K562 (cell line): ENCODE measurements at regions not wholly inside any gene's neighbourhood (a gene's known extent, or its start where the extent isn't known, plus 50 kb on each side); places are given as distances from the start of the nearest gene placed in this dataset.

Source experiments
- ATAC-seq: fragments of 200-7000 bp; cut with Tn5 transposase; 3 replicates; pipeline ENCODE4 v1.9.1; 2020; ENCODE audit warnings: moderate library complexity
- BruUV-seq: library from RNA; stranded (reverse); fragments of 400-500 nt; replicated peaks from 2 replicates; lab custom pipeline; 2021; lab: Mats Ljungman, UMichigan
- CTCF ChIA-PET: fragments of 300-600 bp; formaldehyde crosslinking; extraction: SDS; loops from one replicate; lab custom pipeline; 2021; ENCODE audit warnings: low intra/inter-chr PET ratio; lab: Yijun Ruan, JAX
- POLR2A ChIA-PET: fragments of 300-600, 350-650 bp; sonication (Branson Sonifier 250); formaldehyde crosslinking; extraction: SDS; loops from one replicate; lab custom pipeline; 2021; ENCODE audit warnings: antibody characterized with exemption, inconsistent platforms; lab: Yijun Ruan, JAX
- DNase-seq, 4 experiments: peaks; one replicate each; pipeline versions ENCODE4 v3.0.0 to v3.0.0-alpha.2; 2011 to 2018; ENCODE audit warnings: low spot score in 3 of 4, mixed read lengths in 3 of 4; ENCODE audit errors: extremely low read depth in 1 of 4
- FAIRE-seq: peaks from 2 replicates; lab custom pipeline; 2011; peaks lifted over from hg19 to GRCh38; lab: Jason Lieb, UNC
- H2AFZ ChIP-seq: 2 replicates; pipeline ENCODE4 v1.6.0; 2011; ENCODE audit warnings: low read depth, low read length, control low read depth, inconsistent platforms
- H3K27ac ChIP-seq: fragments of 200-600 bp; 3 replicates; pipeline ENCODE4 v1.8.0; 2011; ENCODE audit warnings: low read depth, mild to moderate bottlenecking, control low read depth, inconsistent platforms, low read length, moderate library complexity, mixed read lengths; ENCODE audit errors: extremely low read depth
- H3K27me3 ChIP-seq, 2 experiments: fragments of 300-600 bp in 1 of 2; 2 replicates in 1 of 2; 3 replicates in 1 of 2; pipeline versions ENCODE4 v1.6.0 to v1.8.0; 2011; ENCODE audit warnings: inconsistent platforms in 2 of 2, low read length in 2 of 2, mild to moderate bottlenecking in 1 of 2, mixed read lengths in 1 of 2, moderate library complexity in 1 of 2; ENCODE audit not compliant: control insufficient read depth in 2 of 2, insufficient read depth in 2 of 2
- H3K36me3 ChIP-seq: fragments of 300-600 bp; 3 replicates; pipeline ENCODE4 v1.8.0; 2011; ENCODE audit warnings: mild to moderate bottlenecking, low read length, inconsistent platforms; ENCODE audit not compliant: control insufficient read depth, insufficient read depth
- H3K4me1 ChIP-seq, 2 experiments: fragments of 200-600 bp in 1 of 2; replicated peaks in 1 of 2; 2 replicates in 1 of 2; 3 replicates in 1 of 2; pipeline versions ENCODE4 v1.5.1 to v1.8.0; 2011; ENCODE audit warnings: inconsistent platforms in 2 of 2, low read length in 2 of 2, mild to moderate bottlenecking in 1 of 2, mixed read lengths in 1 of 2, moderate library complexity in 1 of 2; ENCODE audit not compliant: control insufficient read depth in 2 of 2, insufficient read depth in 2 of 2
- H3K4me2 ChIP-seq: 2 replicates; pipeline ENCODE4 v1.6.1; 2011; ENCODE audit warnings: low read length, control low read depth, inconsistent platforms, mixed read lengths; ENCODE audit not compliant: insufficient read depth
- H3K4me3 ChIP-seq: fragments of 200-600 bp; sonication (generic), shearing (Covaris generic); 2 replicates; pipeline ENCODE4 v1.5.1; 2016; ENCODE audit warnings: control low read depth, inconsistent platforms
- H3K79me2 ChIP-seq: fragments of 200-600 bp; 3 replicates; pipeline ENCODE4 v1.8.0; 2011; ENCODE audit warnings: low read length, inconsistent platforms; ENCODE audit not compliant: control insufficient read depth, insufficient read depth
- H3K9ac ChIP-seq, 2 experiments: 2 replicates each; pipeline versions ENCODE4 v1.6.0 to v1.6.1; 2011; ENCODE audit warnings: low read depth in 2 of 2, low read length in 2 of 2, control low read depth in 1 of 2, inconsistent platforms in 1 of 2, mild to moderate bottlenecking in 1 of 2, mixed read lengths in 1 of 2; ENCODE audit not compliant: insufficient read depth in 1 of 2
- H3K9me1 ChIP-seq: one replicate; pipeline ENCODE4 v1.6.0; 2011; ENCODE audit warnings: inconsistent platforms, mild to moderate bottlenecking, low read length, moderate library complexity; ENCODE audit not compliant: control insufficient read depth, insufficient read depth
- H3K9me3 ChIP-seq: replicated peaks from 2 replicates; pipeline ENCODE4 v1.5.1; 2011; ENCODE audit warnings: low read depth, low read length, inconsistent platforms; ENCODE audit not compliant: control insufficient read depth, insufficient read depth
- H4K20me1 ChIP-seq: replicated peaks from 2 replicates; pipeline ENCODE4 v1.6.1; 2011; ENCODE audit warnings: low read length, inconsistent platforms, mixed read lengths; ENCODE audit not compliant: control insufficient read depth, insufficient read depth
- ATF3 ChIP-seq, 2 experiments: fragments of 450-650 bp in 1 of 2; sonication (generic) in 1 of 2; formaldehyde crosslinking in 1 of 2; IDR thresholded peaks in 1 of 2; conservative IDR thresholded peaks in 1 of 2; 2 replicates each; pipeline versions ENCODE4 v1.6.1 to v1.8.1; 2016 to 2023; ENCODE audit warnings: mild to moderate bottlenecking in 2 of 2, moderate library complexity in 2 of 2, inconsistent platforms in 1 of 2, missing genetic modification reagents in 1 of 2
- EP400 ChIP-seq: fragments of 450-650 bp; IDR thresholded peaks from 2 replicates; pipeline ENCODE4 v1.6.1; 2017; ENCODE audit warnings: antibody characterized with exemption, mild to moderate bottlenecking, moderate library complexity
- ERF ChIP-seq: fragments of 450-650 bp; formaldehyde crosslinking; IDR thresholded peaks from 2 replicates; pipeline ENCODE4 v1.4.0; 2020; ENCODE audit warnings: mild to moderate bottlenecking, mixed read lengths
- FOXA1 ChIP-seq: fragments of 450-650 bp; IDR thresholded peaks from 2 replicates; pipeline ENCODE4 v1.6.1; 2016; ENCODE audit warnings: mild to moderate bottlenecking, borderline replicate concordance
- FOXO4 ChIP-seq: fragments of 450-650 bp; formaldehyde crosslinking; IDR thresholded peaks from 2 replicates; pipeline ENCODE4 v1.4.0; 2020; ENCODE audit warnings: mild to moderate bottlenecking, moderate library complexity
- GTF2A2 ChIP-seq: IDR thresholded peaks from 2 replicates; pipeline ENCODE4 v1.6.1; 2016; ENCODE audit warnings: mild to moderate bottlenecking, missing genetic modification characterization, missing compliant biosample characterization
- KLF10 ChIP-seq: fragments of 250-450 bp; sonication (Bioruptor Pico); IDR thresholded peaks from 2 replicates; pipeline ENCODE4 v1.6.1; 2021; ENCODE audit warnings: matching md5 sums
- MAFG ChIP-seq: fragments of 450-650 bp; conservative IDR thresholded peaks from 2 replicates; pipeline ENCODE4 v1.6.1; 2016; ENCODE audit warnings: missing genetic modification characterization, missing compliant biosample characterization
- NR3C1 ChIP-seq: sonication (generic); formaldehyde crosslinking; IDR thresholded peaks from 2 replicates; pipeline ENCODE4 v1.8.1; 2022; ENCODE audit warnings: missing genetic modification reagents
- SMAD2 ChIP-seq: fragments of 150-350 bp; IDR thresholded peaks from 2 replicates; pipeline ENCODE4 v1.6.1; 2014; ENCODE audit warnings: low read depth, mild to moderate bottlenecking, low read length
- VEZF1 ChIP-seq: fragments of 200-800 bp; sonication (Bioruptor generic); IDR thresholded peaks from 2 replicates; pipeline ENCODE4 v1.6.1; 2017; ENCODE audit warnings: missing genetic modification characterization, missing compliant biosample characterization
- XRCC5 ChIP-seq: fragments of 200-400 bp; formaldehyde crosslinking; IDR thresholded peaks from 2 replicates; pipeline ENCODE4 v1.6.1; 2017; ENCODE audit warnings: low read depth, mild to moderate bottlenecking, low read length
- ZBTB26 ChIP-seq: fragments of 450-650 bp; formaldehyde crosslinking; IDR thresholded peaks from 2 replicates; pipeline ENCODE4 v1.4.0; 2022; ENCODE audit warnings: missing genetic modification characterization
- ZBTB7A ChIP-seq: IDR thresholded peaks from 2 replicates; pipeline ENCODE4 v1.6.1; 2011; ENCODE audit warnings: low read depth, mild to moderate bottlenecking, low read length, moderate library complexity, borderline replicate concordance; ENCODE audit not compliant: control insufficient read depth
- ZKSCAN3 ChIP-seq: fragments of 250-450 bp; sonication (Bioruptor Pico); IDR thresholded peaks from 2 replicates; pipeline ENCODE4 v1.4.0; 2020
- ZNF316 ChIP-seq: fragments of 450-650 bp; IDR thresholded peaks from 2 replicates; pipeline ENCODE4 v1.6.1; 2016
- ZNF354B ChIP-seq: fragments of 250-450 bp; sonication (Bioruptor Pico); IDR thresholded peaks from 2 replicates; pipeline ENCODE4 v1.4.0; 2020
- ZNF696 ChIP-seq: fragments of 250-450 bp; sonication (Bioruptor Pico); conservative IDR thresholded peaks from 2 replicates; pipeline ENCODE4 v1.4.0; 2020; ENCODE audit warnings: mild to moderate bottlenecking, moderate library complexity
- ZNF780A ChIP-seq: fragments of 250-450 bp; sonication (Bioruptor Pico); IDR thresholded peaks from 2 replicates; pipeline ENCODE4 v1.5.0; 2021; ENCODE audit warnings: mild to moderate bottlenecking
- WGBS: fragments of 100-300 bp; shearing (Covaris generic); methylation state at CpG from one replicate; pipeline ENCODE4 v1.1.6; 2016; ENCODE audit warnings: low coverage, mixed read lengths; ENCODE audit not compliant: insufficient coverage; ENCODE audit errors: missing lambda C conversion rate; 5-methylcytosine and 5-hydroxymethylcytosine counted together
- in situ Hi-C: fragments of 300-500 bp; cut with MboI; formaldehyde crosslinking; loops from 4 replicates; pipeline ENCODE4 v1.15.0; 2018; ENCODE audit warnings: inconsistent platforms, mixed read lengths
- intact Hi-C: fragments of 100-400 bp; cut with micrococcal nuclease; formaldehyde crosslinking; loops from 2 replicates; pipeline ENCODE4 v1.14.2; 2022

GRCh38 chr2:153420394-153420793 is 58.2 kb downstream of the RPRM start (continued):
- TF ChIP-seq VEZF1 (CRISPR knock-in tag): no peak
- no peak for TF ChIP-seq ZBTB26 (CRISPR knock-in tag)
- TF ChIP-seq ZBTB7A: no peak
- no peak for TF ChIP-seq ERF (CRISPR knock-in tag)
- no peak for TF ChIP-seq ZNF354B

- H3K4me2 ChIP-seq: no peak overlapping the region
- ChIA-PET CTCF (no interaction called here), POLR2A (no interaction called here)
- ATAC-seq: no peak
- no peak overlapping the region for H3K27ac ChIP-seq
- BruUV-seq: no TSS peak
- no peak overlapping the region for H2AFZ ChIP-seq
- FAIRE-seq: no peak
- H3K27me3 ChIP-seq: no peaks in the 10 kb centered on the region
- H3K9me1 ChIP-seq: no peaks in the 10 kb centered on the region
- TF ChIP-seq MAFG (tag) (no peak), EP400 (no peak), ATF3 (IDR thresholded peaks at IDR 0.05) (no peak), ATF3 (CRISPR knock-in tag; conservative IDR thresholded peaks at IDR 0.05) (no peak), NR3C1 (CRISPR knock-in tag) (no peak), XRCC5 (no peak), FOXO4 (CRISPR knock-in tag) (no peak), ZNF316 (no peak), SMAD2 (no peak), ZKSCAN3 (no peak), ZNF696 (CRISPR knock-in tag) (no peak), FOXA1 (no peak), KLF10 (no peak), ZNF780A (no peak), GTF2A2 (tag) (no peak)
- no peaks in the 10 kb centered on the region for H3K79me2 ChIP-seq
- H4K20me1 ChIP-seq: no peaks in the 10 kb centered on the region
- H3K36me3 ChIP-seq: no peaks in the 10 kb centered on the region
- no peak overlapping the region for H3K9ac ChIP-seq
- H3K4me3 ChIP-seq: no peak overlapping the region
- intact Hi-C loops (no loop called here), in situ Hi-C loops (no loop called here)
- H3K4me1 ChIP-seq: no peaks in the 10 kb centered on the region
- WGBS: 0% methylated on average over 1 of the region's 1 CpG
- H3K9me3 ChIP-seq: peaks cover 2% of the 10 kb centered on the region
- no peak for DNase-seq
Measured at GRCh38 chr2:153417077-153417476, 61.5 kb downstream of the RPRM start.
